ENCODE measurements at regions not wholly inside any gene's neighbourhood (a gene's known extent, or its start where the extent isn't known, plus 50 kb on each side); places are given as distances from the start of the nearest gene placed in this dataset.

- no peak for TF ChIP-seq ARNT (IDR thresholded peaks at IDR 0.05)
- no peak for TF ChIP-seq BHLHE40 (IDR thresholded peaks at IDR 0.05; ENCODE audit: borderline replicate concordance)
- no peak for TF ChIP-seq FOXK2 (IDR thresholded peaks at IDR 0.05)
- no peak for TF ChIP-seq PKNOX1 (IDR thresholded peaks at IDR 0.05)
- no peak for TF ChIP-seq NFRKB (IDR thresholded peaks at IDR 0.05)
- no peak for TF ChIP-seq SUZ12 (IDR thresholded peaks at IDR 0.05)
- TF ChIP-seq SP1 (IDR thresholded peaks at IDR 0.05), result no peak
- TF ChIP-seq FOXA1 (IDR thresholded peaks at IDR 0.05), result no peak
- no peak for TF ChIP-seq HDGF (IDR thresholded peaks at IDR 0.05; ENCODE audit: borderline replicate concordance)
- no peak for TF ChIP-seq FOXM1 (IDR thresholded peaks at IDR 0.05; ENCODE audit: borderline replicate concordance)
- no peak for TF ChIP-seq CTBP1 (IDR thresholded peaks at IDR 0.05; ENCODE audit: borderline replicate concordance)
- TF ChIP-seq TARDBP (IDR thresholded peaks at IDR 0.05), result no peak
- TF ChIP-seq LEF1 (IDR thresholded peaks at IDR 0.05; ENCODE audit: borderline replicate concordance), result no peak
- no peak for TF ChIP-seq L3MBTL2 (conservative IDR thresholded peaks at IDR 0.05)
Observed at GRCh38 chr4:111535792-111536191, 609.5 kb upstream of the FAM241A start.

All from HEK293T (cell line).